HEK293 (cell line): ENCODE measurements at regions not wholly inside any gene's neighbourhood (a gene's known extent, or its start where the extent isn't known, plus 50 kb on each side); places are given as distances from the start of the nearest gene placed in this dataset.

Experiments
- CTCF ChIA-PET: fragments of 350-600 bp; formaldehyde crosslinking; extraction: SDS; loops from one replicate; lab custom pipeline; 2021; ENCODE audit warnings: antibody characterized with exemption; lab: Yijun Ruan, JAX
- POLR2A ChIA-PET: fragments of 300-600 bp; formaldehyde crosslinking; extraction: SDS; loops from one replicate; lab custom pipeline; 2020; ENCODE audit warnings: antibody characterized with exemption, inconsistent platforms; lab: Yijun Ruan, JAX
- H3K27ac ChIP-seq: fragments of 200-500 bp; sonication (Bioruptor generic); 2 replicates; pipeline ENCODE4 v1.5.1; 2014; ENCODE audit warnings: low read depth, low read length, control low read depth, inconsistent platforms; ENCODE audit errors: extremely low read depth
- H3K36me3 ChIP-seq, 2 experiments: fragments of 200-500 bp in 1 of 2; sonication (Bioruptor generic) in 1 of 2; 1 replicate in 1 of 2; 2 replicates in 1 of 2; pipeline ENCODE4 v1.5.1; 2014 to 2017; ENCODE audit warnings: inconsistent platforms in 2 of 2, low read length in 2 of 2; ENCODE audit not compliant: control insufficient read depth in 2 of 2, insufficient read depth in 1 of 2
- H3K4me1 ChIP-seq: fragments of 200-500 bp; sonication (Bioruptor generic); 2 replicates; pipeline ENCODE4 v1.5.1; 2014; ENCODE audit warnings: mild to moderate bottlenecking, low read length, inconsistent platforms; ENCODE audit not compliant: control insufficient read depth, insufficient read depth
- H3K4me3 ChIP-seq: 2 replicates; pipeline ENCODE4 v1.5.1; 2011; ENCODE audit warnings: low read depth, mild to moderate bottlenecking, control low read depth, low read length, moderate library complexity
- H3K9me3 ChIP-seq: fragments of 200-500 bp; sonication (Bioruptor generic); 2 replicates; pipeline ENCODE4 v1.5.1; 2014; ENCODE audit warnings: low read depth, low read length, inconsistent platforms; ENCODE audit not compliant: control insufficient read depth, insufficient read depth
- FEZF1 ChIP-seq: fragments of 450-650 bp; formaldehyde crosslinking; IDR thresholded peaks from 2 replicates; pipeline ENCODE4 v1.5.1; 2016; ENCODE audit warnings: missing biosample characterization, missing genetic modification characterization
- GFI1B ChIP-seq: fragments of 450-650 bp; formaldehyde crosslinking; IDR thresholded peaks from 2 replicates; pipeline ENCODE4 v1.5.1; 2016; ENCODE audit warnings: missing biosample characterization, missing genetic modification characterization
- KLF16 ChIP-seq: fragments of 450-650 bp; formaldehyde crosslinking; IDR thresholded peaks from 2 replicates; pipeline ENCODE4 v1.5.1; 2017; ENCODE audit warnings: missing biosample characterization, missing genetic modification characterization
- TCF7L2 ChIP-seq: IDR thresholded peaks from 2 replicates; pipeline ENCODE4 v1.6.1; 2011; ENCODE audit warnings: low read depth, mild to moderate bottlenecking, inconsistent platforms, low read length, moderate library complexity, borderline replicate concordance
- WT1 ChIP-seq: fragments of 450-650 bp; formaldehyde crosslinking; IDR thresholded peaks from 2 replicates; pipeline ENCODE4 v1.5.1; 2016; ENCODE audit warnings: missing biosample characterization, missing genetic modification characterization
- ZFP41 ChIP-seq: fragments of 450-650 bp; formaldehyde crosslinking; IDR thresholded peaks from 2 replicates; pipeline ENCODE4 v1.5.1; 2016; ENCODE audit warnings: missing biosample characterization, missing genetic modification characterization, borderline replicate concordance
- ZNF155 ChIP-seq: fragments of 450-650 bp; formaldehyde crosslinking; IDR thresholded peaks from 2 replicates; pipeline ENCODE4 v1.5.1; 2016; ENCODE audit warnings: missing biosample characterization, missing genetic modification characterization
- ZNF221 ChIP-seq: fragments of 450-650 bp; formaldehyde crosslinking; IDR thresholded peaks from 2 replicates; pipeline ENCODE4 v1.5.1; 2017; ENCODE audit warnings: missing biosample characterization, missing genetic modification characterization, borderline replicate concordance
- ZNF366 ChIP-seq: fragments of 450-650 bp; formaldehyde crosslinking; conservative IDR thresholded peaks from 2 replicates; pipeline ENCODE4 v1.5.1; 2016; ENCODE audit warnings: missing biosample characterization, missing genetic modification characterization
- ZNF423 ChIP-seq: fragments of 450-650 bp; formaldehyde crosslinking; IDR thresholded peaks from 2 replicates; pipeline ENCODE4 v1.5.1; 2016; ENCODE audit warnings: missing biosample characterization, missing genetic modification characterization
- ZNF426 ChIP-seq: fragments of 450-650 bp; formaldehyde crosslinking; IDR thresholded peaks from 2 replicates; pipeline ENCODE4 v1.5.1; 2017; ENCODE audit warnings: missing biosample characterization, missing genetic modification characterization, mild to moderate bottlenecking, inconsistent platforms, moderate library complexity
- ZNF629 ChIP-seq: fragments of 450-650 bp; formaldehyde crosslinking; IDR thresholded peaks from 2 replicates; pipeline ENCODE4 v1.5.1; 2017; ENCODE audit warnings: missing biosample characterization, missing genetic modification characterization
- ZNF660 ChIP-seq: fragments of 450-650 bp; IDR thresholded peaks from 2 replicates; pipeline ENCODE4 v1.5.1; 2018; ENCODE audit warnings: missing biosample characterization, mild to moderate bottlenecking, missing genetic modification characterization
- TF ChIP-seq, protein P1 (sequence below): fragments of 450-650 bp; formaldehyde crosslinking; IDR thresholded peaks from 2 replicates; pipeline ENCODE4 v1.5.1; 2016; ENCODE audit warnings: missing biosample characterization, missing genetic modification characterization
- TF ChIP-seq, protein P2 (sequence below): fragments of 450-650 bp; formaldehyde crosslinking; IDR thresholded peaks from 2 replicates; pipeline ENCODE4 v1.5.1; 2016; ENCODE audit warnings: missing biosample characterization, missing genetic modification characterization
- TF ChIP-seq, protein P3 (sequence below): fragments of 450-650 bp; formaldehyde crosslinking; IDR thresholded peaks from 2 replicates; pipeline ENCODE4 v1.5.1; 2017; ENCODE audit warnings: missing biosample characterization, missing genetic modification characterization
- TF ChIP-seq, protein P4 (sequence below): fragments of 450-650 bp; formaldehyde crosslinking; IDR thresholded peaks from 2 replicates; pipeline ENCODE4 v1.5.1; 2016; ENCODE audit warnings: missing biosample characterization, missing genetic modification characterization

DNA sequence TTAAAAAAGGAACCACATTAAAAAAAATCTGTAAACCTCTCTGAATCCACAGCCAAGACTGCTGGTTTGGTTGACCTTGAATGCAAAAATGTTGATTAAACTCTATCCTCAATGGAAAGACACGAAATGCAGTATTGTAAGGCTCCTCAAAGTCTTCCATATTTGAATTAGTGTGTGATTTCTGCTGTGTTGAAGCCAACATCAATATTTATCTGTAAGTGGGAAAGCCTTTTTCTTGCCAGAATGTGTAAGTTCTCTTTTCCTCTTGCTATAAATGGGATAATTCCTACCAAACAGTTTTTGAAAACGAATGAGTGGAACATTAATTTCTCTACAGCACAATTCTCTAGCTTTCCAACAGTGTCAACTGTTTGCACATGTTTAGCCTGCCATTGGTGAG, 422.1 kb upstream of the TNC start:
- ChIA-PET POLR2A (no interaction called here), CTCF (interaction anchor here (0.6 kb wide), 3 partner anchors 49 to 1134 kb away, joined by 3 read pairs; no protein-coding TSS in a partner anchor)
- no peaks in the 10 kb centered on the region for H3K36me3 ChIP-seq

DNA sequence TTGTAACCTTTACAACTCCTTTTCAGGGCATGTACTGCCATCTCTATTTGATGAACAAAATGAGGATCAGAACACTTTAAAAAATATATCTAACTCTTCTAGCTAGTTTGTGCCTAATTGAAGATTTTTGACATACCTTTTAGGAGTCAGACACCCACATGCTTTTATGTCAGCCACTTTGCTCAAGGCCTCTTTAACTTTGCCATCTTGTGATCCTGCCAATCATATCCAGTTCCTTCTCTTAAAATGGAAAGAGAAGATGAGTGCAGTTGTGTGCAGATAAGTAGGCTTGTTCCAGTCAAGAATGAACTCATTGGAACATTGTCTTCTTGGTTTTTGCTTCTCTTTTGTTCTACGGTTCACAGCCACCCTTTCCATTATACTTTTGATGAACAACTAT, 425.6 kb upstream of the TNC start:
- Histone ChIP-seq H3K36me3 (no peaks in the 10 kb centered on the region), H3K27ac (no peak overlapping the region), H3K4me1 (no peaks in the 10 kb centered on the region), H3K4me3 (no peak overlapping the region)
- no peak for TF ChIP-seq ZNF629 (tag by site-specific recombination)
- TF ChIP-seq, all 188 proteins: peak for 0
- CTCF ChIA-PET: interaction anchor here (0.7 kb wide), 1 partner anchor 12 kb away, joined by 3 read pairs; no protein-coding TSS in a partner anchor
- POLR2A ChIA-PET: no interaction called here
- H3K9me3 ChIP-seq: no peaks in the 10 kb centered on the region

More for the DNA sequence above, 422.1 kb upstream of the TNC start:
- Histone ChIP-seq H3K9me3 (no peaks in the 10 kb centered on the region), H3K4me3 (no peak overlapping the region), H3K4me1 (no peaks in the 10 kb centered on the region), H3K27ac (no peak overlapping the region)
- no peak for TF ChIP-seq TCF7L2
- TF ChIP-seq, protein P1, sequence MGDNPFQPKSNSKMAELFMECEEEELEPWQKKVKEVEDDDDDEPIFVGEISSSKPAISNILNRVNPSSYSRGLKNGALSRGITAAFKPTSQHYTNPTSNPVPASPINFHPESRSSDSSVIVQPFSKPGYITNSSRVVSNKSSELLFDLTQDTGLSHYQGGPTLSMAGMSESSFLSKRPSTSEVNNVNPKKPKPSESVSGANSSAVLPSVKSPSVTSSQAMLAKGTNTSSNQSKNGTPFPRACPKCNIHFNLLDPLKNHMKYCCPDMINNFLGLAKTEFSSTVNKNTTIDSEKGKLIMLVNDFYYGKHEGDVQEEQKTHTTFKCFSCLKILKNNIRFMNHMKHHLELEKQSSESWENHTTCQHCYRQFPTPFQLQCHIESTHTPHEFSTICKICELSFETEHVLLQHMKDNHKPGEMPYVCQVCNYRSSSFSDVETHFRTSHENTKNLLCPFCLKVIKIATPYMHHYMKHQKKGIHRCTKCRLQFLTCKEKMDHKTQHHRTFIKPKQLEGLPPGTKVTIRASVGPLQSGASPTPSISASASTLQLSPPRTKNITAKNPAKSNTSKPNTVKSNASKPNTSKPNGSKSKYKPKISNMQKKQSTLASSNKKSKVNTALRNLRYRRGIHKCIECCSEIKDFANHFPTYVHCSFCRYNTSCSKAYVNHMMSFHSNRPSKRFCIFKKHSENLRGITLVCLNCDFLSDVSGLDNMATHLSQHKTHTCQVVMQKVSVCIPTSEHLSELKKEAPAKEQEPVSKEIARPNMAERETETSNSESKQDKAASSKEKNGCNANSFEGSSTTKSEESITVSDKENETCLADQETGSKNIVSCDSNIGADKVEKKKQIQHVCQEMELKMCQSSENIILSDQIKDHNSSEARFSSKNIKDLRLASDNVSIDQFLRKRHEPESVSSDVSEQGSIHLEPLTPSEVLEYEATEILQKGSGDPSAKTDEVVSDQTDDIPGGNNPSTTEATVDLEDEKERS (tag by site-specific recombination): no peak
- no peak for TF ChIP-seq ZNF660 (tag by site-specific recombination)

DNA sequence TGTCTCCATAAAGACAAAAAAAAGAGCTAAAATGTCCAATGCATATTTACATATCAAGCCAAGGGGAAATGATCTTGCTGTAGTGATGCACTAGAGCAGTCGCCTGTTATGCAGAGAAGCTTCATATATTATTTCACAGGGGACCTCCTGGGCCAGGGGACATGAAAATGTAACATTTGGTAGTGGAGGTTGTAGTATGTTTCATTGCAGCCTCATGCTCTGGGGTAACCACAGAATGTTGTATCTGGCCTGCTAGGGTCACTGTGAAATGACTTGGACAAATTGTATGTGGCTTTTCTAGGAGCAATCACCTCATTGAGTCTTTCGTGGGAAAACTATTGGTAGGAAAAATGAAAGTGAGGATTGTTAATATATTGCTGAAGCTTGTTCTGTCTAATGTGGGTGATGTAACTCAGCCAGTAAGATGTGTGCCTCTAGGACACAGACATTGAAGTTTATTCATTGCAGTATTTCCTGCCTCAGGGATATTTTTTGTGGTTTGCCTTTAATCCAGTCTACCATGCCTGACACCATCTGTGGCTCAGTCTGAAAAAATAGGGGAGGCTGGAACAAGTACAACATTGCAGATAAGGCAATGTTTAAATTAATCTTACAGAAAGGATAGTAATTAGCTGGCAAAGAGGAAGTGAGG, 430.8 kb upstream of the TNC start:
- no peak overlapping the region for H3K27ac ChIP-seq

DNA sequence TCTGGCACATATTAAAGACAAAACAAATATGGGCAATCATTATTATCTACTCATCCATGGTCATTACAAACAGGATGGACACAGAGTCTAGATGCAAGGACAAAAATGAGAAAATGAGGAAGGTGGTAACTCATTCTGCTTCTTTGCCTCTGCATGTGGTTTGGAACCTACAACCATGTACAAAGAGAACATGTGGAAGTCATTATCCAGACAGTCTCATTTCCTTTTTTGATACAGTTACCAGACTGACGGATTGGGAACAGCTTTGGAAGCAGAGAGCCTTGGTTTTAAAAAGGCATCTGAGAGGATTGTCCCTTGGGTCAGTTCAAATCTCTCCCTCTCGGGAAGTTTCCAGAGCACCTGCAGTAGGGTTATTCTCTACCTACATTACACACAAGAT, 433.4 kb upstream of the TNC start:
- ChIA-PET CTCF (interaction anchor here (1.8 kb wide), 1 partner anchor 27 kb away, joined by 5 read pairs; no protein-coding TSS in a partner anchor), POLR2A (no interaction called here)
- H3K36me3 ChIP-seq: no peaks in the 10 kb centered on the region
- H3K9me3 ChIP-seq: no peaks in the 10 kb centered on the region
- no peaks in the 10 kb centered on the region for H3K4me1 ChIP-seq
- H3K4me3 ChIP-seq: no peak overlapping the region
- no peak overlapping the region for H3K27ac ChIP-seq
- TF ChIP-seq GFI1B (no peak), ZFP41 (tag by site-specific recombination) (no peak), KLF16 (no peak), ZNF155 (tag by site-specific recombination) (no peak), ZNF221 (no peak), ZNF366 (tag by site-specific recombination) (no peak), ZNF423 (tag by site-specific recombination) (no peak), FEZF1 (tag by site-specific recombination) (no peak), ZNF426 (tag by site-specific recombination) (no peak)
- TF ChIP-seq, protein P1 (tag by site-specific recombination): no peak
- TF ChIP-seq, protein P2, sequence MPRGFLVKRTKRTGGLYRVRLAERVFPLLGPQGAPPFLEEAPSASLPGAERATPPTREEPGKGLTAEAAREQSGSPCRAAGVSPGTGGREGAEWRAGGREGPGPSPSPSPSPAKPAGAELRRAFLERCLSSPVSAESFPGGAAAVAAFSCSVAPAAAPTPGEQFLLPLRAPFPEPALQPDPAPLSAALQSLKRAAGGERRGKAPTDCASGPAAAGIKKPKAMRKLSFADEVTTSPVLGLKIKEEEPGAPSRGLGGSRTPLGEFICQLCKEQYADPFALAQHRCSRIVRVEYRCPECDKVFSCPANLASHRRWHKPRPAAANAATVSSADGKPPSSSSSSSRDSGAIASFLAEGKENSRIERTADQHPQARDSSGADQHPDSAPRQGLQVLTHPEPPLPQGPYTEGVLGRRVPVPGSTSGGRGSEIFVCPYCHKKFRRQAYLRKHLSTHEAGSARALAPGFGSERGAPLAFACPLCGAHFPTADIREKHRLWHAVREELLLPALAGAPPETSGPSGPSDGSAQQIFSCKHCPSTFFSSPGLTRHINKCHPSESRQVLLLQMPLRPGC (tag by site-specific recombination): no peak
- TF ChIP-seq, protein P3, sequence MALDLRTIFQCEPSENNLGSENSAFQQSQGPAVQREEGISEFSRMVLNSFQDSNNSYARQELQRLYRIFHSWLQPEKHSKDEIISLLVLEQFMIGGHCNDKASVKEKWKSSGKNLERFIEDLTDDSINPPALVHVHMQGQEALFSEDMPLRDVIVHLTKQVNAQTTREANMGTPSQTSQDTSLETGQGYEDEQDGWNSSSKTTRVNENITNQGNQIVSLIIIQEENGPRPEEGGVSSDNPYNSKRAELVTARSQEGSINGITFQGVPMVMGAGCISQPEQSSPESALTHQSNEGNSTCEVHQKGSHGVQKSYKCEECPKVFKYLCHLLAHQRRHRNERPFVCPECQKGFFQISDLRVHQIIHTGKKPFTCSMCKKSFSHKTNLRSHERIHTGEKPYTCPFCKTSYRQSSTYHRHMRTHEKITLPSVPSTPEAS (tag by site-specific recombination): no peak
- TF ChIP-seq, protein P4, sequence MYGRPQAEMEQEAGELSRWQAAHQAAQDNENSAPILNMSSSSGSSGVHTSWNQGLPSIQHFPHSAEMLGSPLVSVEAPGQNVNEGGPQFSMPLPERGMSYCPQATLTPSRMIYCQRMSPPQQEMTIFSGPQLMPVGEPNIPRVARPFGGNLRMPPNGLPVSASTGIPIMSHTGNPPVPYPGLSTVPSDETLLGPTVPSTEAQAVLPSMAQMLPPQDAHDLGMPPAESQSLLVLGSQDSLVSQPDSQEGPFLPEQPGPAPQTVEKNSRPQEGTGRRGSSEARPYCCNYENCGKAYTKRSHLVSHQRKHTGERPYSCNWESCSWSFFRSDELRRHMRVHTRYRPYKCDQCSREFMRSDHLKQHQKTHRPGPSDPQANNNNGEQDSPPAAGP (tag by site-specific recombination): no peak

More for the DNA sequence above, 430.8 kb upstream of the TNC start:
- ChIA-PET POLR2A (no interaction called here), CTCF (interaction anchor here (0.7 kb wide), 1 partner anchor 1075 kb away, joined by 4 read pairs; no protein-coding TSS in a partner anchor)
- H3K4me1 ChIP-seq: no peaks in the 10 kb centered on the region
- H3K9me3 ChIP-seq: no peaks in the 10 kb centered on the region
- H3K4me3 ChIP-seq: no peak overlapping the region
- no peaks in the 10 kb centered on the region for H3K36me3 ChIP-seq
- TF ChIP-seq WT1: no peak
- TF ChIP-seq, all 188 proteins: peak for 0
